OCI-LY7 (cell line): ENCODE measurements at regions not wholly inside any gene's neighbourhood (a gene's known extent, or its start where the extent isn't known, plus 50 kb on each side); places are given as distances from the start of the nearest gene placed in this dataset.

Experiments used
- CTCF ChIP-seq: fragments of 200-600 bp; sonication (generic); conservative IDR thresholded peaks from 2 replicates; pipeline ENCODE4 v1.5.1; 2014; ENCODE audit warnings: mild to moderate bottlenecking, antibody characterized with exemption, low read length, moderate library complexity, mixed read lengths
- EZH2phosphoT487 ChIP-seq: fragments of 200-600 bp; sonication (generic); IDR thresholded peaks from 2 replicates; pipeline ENCODE4 v1.6.1; 2018; ENCODE audit warnings: low read depth, borderline replicate concordance, mild to moderate bottlenecking, mixed run types, antibody characterized with exemption, low read length, moderate library complexity, mixed read lengths

- no peak for TF ChIP-seq CTCF
- TF ChIP-seq EZH2phosphoT487 = no peak
Measured at GRCh38 chr6:27178407-27178730, 69.1 kb upstream of the PRSS16 start.
